ENCODE measurements at regions not wholly inside any gene's neighbourhood (a gene's known extent, or its start where the extent isn't known, plus 50 kb on each side); places are given as distances from the start of the nearest gene placed in this dataset.

GRCh38 chr16:76910931-76911330 is 280.1 kb upstream of the MON1B start:
- TF ChIP-seq CTCF (IDR thresholded peaks at IDR 0.05; ENCODE audit: poor library complexity) (no peak), EZH2 (IDR thresholded peaks at IDR 0.05; ENCODE audit: borderline replicate concordance) (no peak)

All from hepatocyte (in vitro differentiated cells).